Right atrium auricular region (tissue), 2 donors: ENCODE measurements at regions not wholly inside any gene's neighbourhood (a gene's known extent, or its start where the extent isn't known, plus 50 kb on each side); places are given as distances from the start of the nearest gene placed in this dataset.
A peak's percentile ranks its signal among the peaks of the same experiment; 100 is the strongest.

Experiments used
- DNase-seq: peaks from one replicate; pipeline ENCODE4 v3.0.0-alpha.2; 2019; ENCODE audit warnings: low spot score
- H3K27ac ChIP-seq, 2 donors: fragments of 200-600 bp; sonication (generic); 1 replicate in 1 of 2; 2 replicates in 1 of 2; pipeline ENCODE4 v1.5.1; 2016 to 2019
- H3K27me3 ChIP-seq, 2 donors: fragments of 200-600 bp; sonication (generic); one replicate each; pipeline versions ENCODE4 v1.5.1 to v1.6.0; 2017 to 2019
- H3K36me3 ChIP-seq: fragments of 200-600 bp; sonication (generic); one replicate; pipeline ENCODE4 v1.5.1; 2016
- H3K4me1 ChIP-seq, 2 donors: fragments of 200-600 bp; sonication (generic); one replicate each; pipeline versions ENCODE4 v1.5.1 to v1.6.0; 2017 to 2019
- H3K4me3 ChIP-seq, 2 donors: fragments of 200-600 bp; sonication (generic); 1 replicate in 1 of 2; 2 replicates in 1 of 2; pipeline ENCODE4 v1.5.1; 2017 to 2019; ENCODE audit warnings: mild to moderate bottlenecking in 1 of 2, moderate library complexity in 1 of 2
- H3K9me3 ChIP-seq, 2 donors: fragments of 200-600 bp; sonication (generic); one replicate each; pipeline ENCODE4 v1.5.1; 2019
- TF ChIP-seq, protein P1 (sequence below), 2 donors: fragments of 200-600 bp; sonication (generic); IDR thresholded peaks; one replicate each; pipeline ENCODE4 v1.5.1; 2019; ENCODE audit warnings: antibody characterized with exemption in 2 of 2

- Histone ChIP-seq H3K27me3 (no peaks in the 10 kb centered on the region), H3K4me3 (no peak overlapping the region), H3K27ac (no peak overlapping the region), H3K36me3 (no peaks in the 10 kb centered on the region), H3K4me1 (no peaks in the 10 kb centered on the region), H3K9me3 (no peaks in the 10 kb centered on the region)
- no peak for DNase-seq
- TF ChIP-seq, protein P1, sequence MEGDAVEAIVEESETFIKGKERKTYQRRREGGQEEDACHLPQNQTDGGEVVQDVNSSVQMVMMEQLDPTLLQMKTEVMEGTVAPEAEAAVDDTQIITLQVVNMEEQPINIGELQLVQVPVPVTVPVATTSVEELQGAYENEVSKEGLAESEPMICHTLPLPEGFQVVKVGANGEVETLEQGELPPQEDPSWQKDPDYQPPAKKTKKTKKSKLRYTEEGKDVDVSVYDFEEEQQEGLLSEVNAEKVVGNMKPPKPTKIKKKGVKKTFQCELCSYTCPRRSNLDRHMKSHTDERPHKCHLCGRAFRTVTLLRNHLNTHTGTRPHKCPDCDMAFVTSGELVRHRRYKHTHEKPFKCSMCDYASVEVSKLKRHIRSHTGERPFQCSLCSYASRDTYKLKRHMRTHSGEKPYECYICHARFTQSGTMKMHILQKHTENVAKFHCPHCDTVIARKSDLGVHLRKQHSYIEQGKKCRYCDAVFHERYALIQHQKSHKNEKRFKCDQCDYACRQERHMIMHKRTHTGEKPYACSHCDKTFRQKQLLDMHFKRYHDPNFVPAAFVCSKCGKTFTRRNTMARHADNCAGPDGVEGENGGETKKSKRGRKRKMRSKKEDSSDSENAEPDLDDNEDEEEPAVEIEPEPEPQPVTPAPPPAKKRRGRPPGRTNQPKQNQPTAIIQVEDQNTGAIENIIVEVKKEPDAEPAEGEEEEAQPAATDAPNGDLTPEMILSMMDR (IDR thresholded peaks at IDR 0.05): no peak
Measured at GRCh38 chr5:155116456-155117251, 103.1 kb downstream of the KIF4B start.

DNA sequence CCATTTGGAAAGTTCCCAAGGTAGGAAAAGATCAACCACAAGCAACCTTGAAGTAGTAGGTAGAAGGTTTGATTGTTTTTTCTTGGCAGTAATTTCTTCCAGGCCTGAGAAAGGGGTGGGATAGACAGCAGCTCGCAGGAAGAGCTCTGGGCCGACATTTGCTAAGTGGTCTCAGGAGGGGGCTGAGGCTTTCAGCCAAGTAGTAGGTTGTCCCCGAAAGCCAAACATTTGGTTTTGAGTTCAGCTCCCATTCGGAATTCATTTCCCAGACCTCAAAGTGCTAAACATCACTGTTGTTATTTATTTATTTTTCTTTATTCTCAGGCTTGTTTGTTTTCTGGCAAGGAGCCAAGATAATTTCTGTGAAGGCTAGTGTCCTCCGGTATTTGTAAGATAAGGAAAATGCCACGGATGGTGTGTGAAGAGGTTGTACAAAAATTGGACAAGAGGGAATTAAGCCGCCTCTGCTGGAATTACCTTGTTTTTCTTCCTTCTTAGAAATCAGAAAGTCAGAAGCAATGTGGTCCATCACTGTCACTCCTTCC is 112.1 kb downstream of the KIF4B start:
- no peak for DNase-seq
- no peaks in the 10 kb centered on the region for H3K27me3 ChIP-seq
- H3K27ac ChIP-seq: peak overlapping the region in 1 of 2 donors; percentile 34
- peaks cover 0 to 3% of the 10 kb centered on the region in 2 donors for H3K4me1 ChIP-seq
- no peak overlapping the region for H3K4me3 ChIP-seq
- H3K36me3 ChIP-seq: no peaks in the 10 kb centered on the region
- H3K9me3 ChIP-seq: no peaks in the 10 kb centered on the region
- TF ChIP-seq, protein P1 (IDR thresholded peaks at IDR 0.05): no peak

GRCh38 chr5:155126573-155126972 is 113.0 kb downstream of the KIF4B start:
- Histone ChIP-seq H3K36me3 (no peaks in the 10 kb centered on the region), H3K27ac (peak overlapping the region in 1 of 2 donors; percentile 34), H3K4me3 (no peak overlapping the region), H3K9me3 (no peaks in the 10 kb centered on the region), H3K27me3 (no peaks in the 10 kb centered on the region), H3K4me1 (peaks cover 0 to 3% of the 10 kb centered on the region in 2 donors)
- TF ChIP-seq, protein P1 (IDR thresholded peaks at IDR 0.05): no peak
- no peak for DNase-seq

- no peaks in the 10 kb centered on the region for H3K27me3 ChIP-seq
- H3K4me1 ChIP-seq: peaks cover 0 to 3% of the 10 kb centered on the region in 2 donors
- H3K27ac ChIP-seq: no peak overlapping the region
- H3K9me3 ChIP-seq: no peaks in the 10 kb centered on the region
- DNase-seq: no peak
- H3K36me3 ChIP-seq: no peaks in the 10 kb centered on the region
- TF ChIP-seq, protein P1 (IDR thresholded peaks at IDR 0.05): no peak
- no peak overlapping the region for H3K4me3 ChIP-seq
Measured at GRCh38 chr5:155127552-155127951, 114.0 kb downstream of the KIF4B start.

DNA sequence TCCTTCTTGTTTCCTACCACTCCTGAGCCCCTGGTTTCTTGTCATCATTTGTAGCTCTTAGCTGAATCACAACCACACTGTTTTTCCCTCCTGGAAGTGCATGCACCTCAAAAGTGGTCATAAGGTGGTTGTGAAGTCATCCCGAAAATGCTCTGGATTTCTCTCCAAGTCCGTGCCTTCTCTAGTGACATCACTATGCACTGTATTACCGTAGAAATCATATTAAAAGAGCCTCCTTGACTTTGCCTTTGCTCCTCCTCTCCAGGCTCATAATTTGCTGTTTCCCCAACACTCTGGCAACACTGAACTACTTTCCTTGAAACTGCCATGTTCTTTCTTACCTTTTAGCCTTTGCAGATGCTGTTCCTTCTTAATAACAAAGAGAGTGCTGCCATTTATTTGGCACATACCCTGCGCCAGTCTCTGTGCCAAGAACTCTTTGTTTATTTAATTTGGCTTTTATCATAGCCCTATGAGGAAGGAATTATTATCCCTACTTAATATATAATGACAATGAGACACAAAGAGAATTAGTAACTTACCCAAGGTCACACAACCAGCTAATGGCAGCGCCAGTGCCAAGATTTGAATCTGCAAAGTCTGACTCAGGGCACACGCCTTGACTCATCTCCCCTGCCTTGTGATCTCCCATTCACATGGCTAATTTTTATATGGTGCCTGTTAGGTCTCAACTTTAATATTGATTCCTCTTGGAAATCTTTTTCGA is 115.4 kb downstream of the KIF4B start:
- TF ChIP-seq, protein P1 (IDR thresholded peaks at IDR 0.05): no peak
- H3K36me3 ChIP-seq: no peaks in the 10 kb centered on the region
- H3K27ac ChIP-seq: no peak overlapping the region
- peaks cover 0 to 3% of the 10 kb centered on the region in 2 donors for H3K4me1 ChIP-seq
- no peak for DNase-seq
- H3K4me3 ChIP-seq: no peak overlapping the region
- no peaks in the 10 kb centered on the region for H3K9me3 ChIP-seq
- no peaks in the 10 kb centered on the region for H3K27me3 ChIP-seq
